Colonic mucosa (tissue), 4 donors: ENCODE measurements at regions not wholly inside any gene's neighbourhood (a gene's known extent, or its start where the extent isn't known, plus 50 kb on each side); places are given as distances from the start of the nearest gene placed in this dataset.

Source experiments
- DNase-seq: peaks from one replicate; pipeline ENCODE4 v3.0.0-alpha.2; 2020
- H3K27ac ChIP-seq: fragments of 200-600 bp; one replicate; pipeline ENCODE4 v1.8.0; 2021
- H3K27me3 ChIP-seq: fragments of 200-600 bp; one replicate; pipeline ENCODE4 v1.8.0; 2021
- H3K36me3 ChIP-seq: fragments of 200-600 bp; one replicate; pipeline ENCODE4 v1.8.0; 2021
- H3K4me1 ChIP-seq: fragments of 200-600 bp; one replicate; pipeline ENCODE4 v1.8.0; 2021; ENCODE audit warnings: mild to moderate bottlenecking
- H3K4me3 ChIP-seq: fragments of 200-600 bp; one replicate; pipeline ENCODE4 v1.8.0; 2021
- H3K9ac ChIP-seq, 2 donors: one replicate each; pipeline ENCODE4 v1.7.0; 2013; ENCODE audit warnings: control low read depth in 2 of 2, low read depth in 2 of 2, low read length in 2 of 2
- H3K9me3 ChIP-seq: fragments of 200-600 bp; one replicate; pipeline ENCODE4 v1.8.0; 2021
- intact Hi-C: fragments of 100-400 bp; cut with DNase I; formaldehyde crosslinking; loops from one replicate; pipeline ENCODE4 v1.14.1; 2022
- TF ChIP-seq, protein P1 (sequence below): fragments of 200-600 bp; IDR thresholded peaks from one replicate; pipeline ENCODE4 v1.8.0; 2022; ENCODE audit warnings: antibody characterized with exemption, mild to moderate bottlenecking
- donor health status: healthy.
- donor health status: DM: no; HTN: no; CAD: no.
- donor health status: DM: no; HTN: no; CAD: no.

DNA sequence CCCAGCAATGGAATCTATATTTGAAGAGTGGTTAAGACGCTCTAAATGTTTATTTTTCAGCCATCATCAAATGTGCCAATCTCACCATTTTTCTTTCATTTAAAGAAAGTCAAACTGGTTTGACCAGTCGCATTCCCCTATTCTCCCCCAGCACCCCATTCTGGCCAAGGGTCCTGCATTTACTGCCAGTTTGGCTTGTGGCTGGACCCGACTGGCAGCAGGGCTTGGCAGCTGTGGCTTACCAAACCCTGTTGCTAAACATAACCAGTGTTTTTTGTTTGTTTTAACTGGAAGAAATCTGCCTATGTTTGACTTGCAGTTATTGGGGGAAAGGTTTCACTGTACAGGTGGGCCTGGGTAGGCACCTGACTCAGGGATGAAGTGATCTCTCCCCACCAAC is 116.3 kb downstream of the CYP26A1 start:
- H3K4me1 ChIP-seq = no peaks in the 10 kb centered on the region
- no peak overlapping the region for H3K9ac ChIP-seq
- no peaks in the 10 kb centered on the region for H3K27me3 ChIP-seq
- no peaks in the 10 kb centered on the region for H3K9me3 ChIP-seq
- no peak overlapping the region for H3K4me3 ChIP-seq
- no peak for DNase-seq
- no peaks in the 10 kb centered on the region for H3K36me3 ChIP-seq
- TF ChIP-seq, protein P1, sequence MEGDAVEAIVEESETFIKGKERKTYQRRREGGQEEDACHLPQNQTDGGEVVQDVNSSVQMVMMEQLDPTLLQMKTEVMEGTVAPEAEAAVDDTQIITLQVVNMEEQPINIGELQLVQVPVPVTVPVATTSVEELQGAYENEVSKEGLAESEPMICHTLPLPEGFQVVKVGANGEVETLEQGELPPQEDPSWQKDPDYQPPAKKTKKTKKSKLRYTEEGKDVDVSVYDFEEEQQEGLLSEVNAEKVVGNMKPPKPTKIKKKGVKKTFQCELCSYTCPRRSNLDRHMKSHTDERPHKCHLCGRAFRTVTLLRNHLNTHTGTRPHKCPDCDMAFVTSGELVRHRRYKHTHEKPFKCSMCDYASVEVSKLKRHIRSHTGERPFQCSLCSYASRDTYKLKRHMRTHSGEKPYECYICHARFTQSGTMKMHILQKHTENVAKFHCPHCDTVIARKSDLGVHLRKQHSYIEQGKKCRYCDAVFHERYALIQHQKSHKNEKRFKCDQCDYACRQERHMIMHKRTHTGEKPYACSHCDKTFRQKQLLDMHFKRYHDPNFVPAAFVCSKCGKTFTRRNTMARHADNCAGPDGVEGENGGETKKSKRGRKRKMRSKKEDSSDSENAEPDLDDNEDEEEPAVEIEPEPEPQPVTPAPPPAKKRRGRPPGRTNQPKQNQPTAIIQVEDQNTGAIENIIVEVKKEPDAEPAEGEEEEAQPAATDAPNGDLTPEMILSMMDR = no peak
- intact Hi-C loops = no loop called here
- no peak overlapping the region for H3K27ac ChIP-seq

DNA sequence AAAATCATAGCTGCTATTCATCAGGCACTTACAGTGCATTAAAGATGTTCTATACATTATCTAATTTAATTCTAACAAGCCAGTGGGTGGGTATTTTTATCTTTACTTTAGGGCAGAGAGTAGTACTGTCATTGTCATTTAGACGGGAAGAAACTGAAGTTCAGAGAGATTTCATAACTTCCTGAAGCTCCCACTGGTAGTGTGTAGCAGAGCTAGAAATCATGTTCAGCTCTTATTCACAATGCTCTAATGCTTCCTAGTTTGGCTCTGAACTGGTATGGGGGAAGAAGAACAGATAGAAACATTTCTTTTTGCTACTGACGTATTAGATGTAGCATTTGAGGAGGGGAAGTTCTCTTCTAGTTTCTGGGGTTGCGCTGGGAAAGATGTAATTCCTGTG is 116.7 kb downstream of the CYP26A1 start:
- H3K4me3 ChIP-seq = no peak overlapping the region
- H3K27me3 ChIP-seq = no peaks in the 10 kb centered on the region
- no peak overlapping the region for H3K27ac ChIP-seq
- no peaks in the 10 kb centered on the region for H3K9me3 ChIP-seq
- no peaks in the 10 kb centered on the region for H3K36me3 ChIP-seq
- DNase-seq = no peak
- TF ChIP-seq, protein P1 = no peak
- intact Hi-C loops = no loop called here
- no peaks in the 10 kb centered on the region for H3K4me1 ChIP-seq
- H3K9ac ChIP-seq = no peak overlapping the region

DNA sequence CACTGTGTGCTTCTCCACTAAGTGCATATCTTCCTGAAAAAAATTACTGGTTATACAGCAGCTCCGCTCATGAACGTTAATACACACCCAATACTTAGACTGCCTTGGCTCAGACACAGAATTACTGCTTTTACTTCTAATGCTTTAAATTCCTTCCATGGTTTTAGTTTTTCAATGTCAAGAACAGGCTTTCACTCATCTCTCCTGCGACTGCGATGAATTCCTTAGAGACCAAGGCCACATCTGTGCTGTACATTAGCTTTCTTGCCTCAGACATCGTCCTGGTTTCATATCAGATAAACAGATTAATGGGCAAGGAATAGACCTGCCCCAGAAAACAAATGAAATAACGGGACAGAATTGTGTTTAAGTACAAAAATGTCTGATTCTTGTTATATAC is 120.2 kb downstream of the CYP26A1 start:
- Histone ChIP-seq H3K27ac (no peak overlapping the region), H3K9me3 (no peaks in the 10 kb centered on the region), H3K36me3 (no peaks in the 10 kb centered on the region), H3K27me3 (no peaks in the 10 kb centered on the region), H3K4me3 (no peak overlapping the region), H3K9ac (no peak overlapping the region), H3K4me1 (no peaks in the 10 kb centered on the region)
- intact Hi-C loops = no loop called here
- no peak for DNase-seq
- TF ChIP-seq, protein P1 = no peak

DNA sequence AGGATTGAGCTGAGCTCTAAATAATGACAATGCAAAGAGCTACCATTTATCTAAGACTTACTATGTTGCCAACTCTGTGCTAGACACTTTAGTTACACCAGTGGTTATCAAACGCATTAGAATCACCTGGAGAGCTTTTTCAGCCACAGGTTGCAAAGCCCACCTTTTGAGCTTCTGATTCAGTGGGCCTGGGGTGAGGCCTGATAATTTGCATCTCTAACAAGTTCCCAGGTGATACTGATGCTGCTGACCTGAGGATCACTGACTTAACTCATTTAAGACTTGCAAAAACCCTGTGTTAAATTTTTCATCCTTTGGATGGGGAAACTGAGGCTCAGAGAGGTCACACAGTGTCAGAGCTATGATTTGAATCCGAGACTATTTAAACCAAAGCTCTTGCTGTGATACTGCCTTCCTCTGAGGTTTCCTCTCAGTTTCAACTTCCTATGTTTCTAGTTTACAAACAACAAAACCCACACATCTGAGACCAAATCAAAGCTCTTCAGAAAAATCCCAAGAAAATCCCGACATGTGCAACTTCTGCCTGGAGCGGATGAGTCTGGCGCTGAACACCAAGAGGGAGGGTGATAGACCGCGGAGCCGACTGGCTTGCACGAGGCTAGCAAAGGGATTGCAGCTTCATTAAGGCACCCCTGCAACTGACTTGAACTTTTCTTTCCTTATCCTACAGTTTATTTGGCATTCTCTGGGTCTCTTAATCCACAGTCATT is 124.9 kb downstream of the CYP26A1 start:
- Histone ChIP-seq H3K4me1 (no peaks in the 10 kb centered on the region), H3K9ac (no peak overlapping the region), H3K36me3 (no peaks in the 10 kb centered on the region), H3K9me3 (no peaks in the 10 kb centered on the region), H3K27me3 (no peaks in the 10 kb centered on the region), H3K4me3 (peak overlapping the region; percentile 5), H3K27ac (no peak overlapping the region)
- intact Hi-C loops = no loop called here
- TF ChIP-seq, protein P1 = no peak
- DNase-seq = no peak

DNA sequence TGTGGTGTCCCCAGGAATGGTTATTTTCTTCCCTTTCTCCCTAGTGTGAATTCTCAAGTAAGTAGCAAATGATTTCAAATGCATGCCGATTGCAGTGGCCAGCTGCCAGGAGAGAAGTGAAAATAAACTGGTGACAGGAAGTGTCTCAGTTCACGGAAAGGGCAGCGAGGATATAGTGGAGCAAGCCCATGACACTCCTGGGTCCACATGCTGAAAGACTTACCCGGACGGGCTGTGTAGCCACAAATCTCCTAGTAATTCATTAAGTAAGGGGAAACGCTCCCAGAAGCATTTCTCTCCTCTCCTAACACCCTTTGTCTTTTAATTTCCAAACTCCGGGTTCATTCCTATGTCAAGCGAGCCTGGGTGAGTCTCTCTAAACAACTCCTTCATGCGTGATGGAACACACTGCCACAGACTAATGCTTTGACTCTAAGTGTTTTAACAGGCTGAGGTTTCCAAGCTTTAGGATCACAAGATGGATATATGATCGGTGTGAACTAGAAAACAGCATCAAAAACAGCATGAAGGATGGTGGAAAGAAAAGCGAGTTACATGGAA is 125.6 kb downstream of the CYP26A1 start:
- H3K9me3 ChIP-seq = no peaks in the 10 kb centered on the region
- no peak overlapping the region for H3K27ac ChIP-seq
- H3K27me3 ChIP-seq = no peaks in the 10 kb centered on the region
- H3K9ac ChIP-seq = no peak overlapping the region
- peak overlapping the region; percentile 5 for H3K4me3 ChIP-seq
- no peaks in the 10 kb centered on the region for H3K4me1 ChIP-seq
- intact Hi-C loops = no loop called here
- DNase-seq = peak; percentile 78
- TF ChIP-seq, protein P1 = no peak
- H3K36me3 ChIP-seq = no peaks in the 10 kb centered on the region
